GM18867 (cell line): ENCODE measurements at regions not wholly inside any gene's neighbourhood (a gene's known extent, or its start where the extent isn't known, plus 50 kb on each side); places are given as distances from the start of the nearest gene placed in this dataset.
"Not testable (repeated sequence)": the region's sequence is repeated elsewhere in the genome, so short reads cannot be mapped to it uniquely, and the experiment has no call there.

Experiments used
- ATAC-seq: cut with Tn5 transposase; IDR thresholded peaks from one replicate; pipeline ENCODE4 v1.9.1; 2021; ENCODE audit warnings: mild to moderate bottlenecking, moderate library complexity; ENCODE audit not compliant: unreplicated experiment

GRCh38 chr10:30534465-30535144, 94.9 kb downstream of the LYZL2 start:
- ATAC-seq, result peak; percentile 38

- ATAC-seq, result no peak
These were observed 97.6 kb downstream of the LYZL2 start for GRCh38 chr10:30531751-30532530.

DNA sequence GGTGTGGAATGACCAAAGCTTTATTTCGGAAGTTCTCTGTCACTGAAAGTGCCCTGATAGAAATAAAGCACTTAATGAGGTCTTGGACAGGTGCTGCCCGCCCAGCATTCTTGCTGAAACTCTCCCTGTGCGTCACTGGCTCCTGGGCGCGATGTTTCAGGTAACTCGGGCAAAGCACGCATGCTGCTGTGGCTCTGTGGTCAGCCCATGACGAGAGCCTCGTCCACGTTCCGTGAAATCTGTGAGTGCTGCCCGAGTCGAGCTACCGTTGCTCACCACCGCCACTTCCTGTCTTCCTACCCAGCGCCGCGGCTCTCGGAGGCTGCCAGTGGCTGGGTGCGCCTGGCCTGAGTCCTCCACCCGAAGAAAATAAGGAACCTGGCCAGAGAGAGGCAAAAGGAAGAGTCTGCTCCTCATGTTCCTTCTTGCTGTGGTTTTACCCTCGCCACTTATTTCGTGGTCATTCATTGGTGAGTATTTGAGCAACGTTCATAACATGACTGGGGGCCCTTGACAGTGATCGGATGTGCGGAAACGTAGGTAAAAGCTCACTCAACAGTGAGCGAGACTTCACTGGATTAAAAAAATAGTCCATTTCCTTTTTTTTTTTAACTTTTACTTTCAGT, 95.5 kb downstream of the MAP3K8 start:
- peak; percentile 72 for ATAC-seq

DNA sequence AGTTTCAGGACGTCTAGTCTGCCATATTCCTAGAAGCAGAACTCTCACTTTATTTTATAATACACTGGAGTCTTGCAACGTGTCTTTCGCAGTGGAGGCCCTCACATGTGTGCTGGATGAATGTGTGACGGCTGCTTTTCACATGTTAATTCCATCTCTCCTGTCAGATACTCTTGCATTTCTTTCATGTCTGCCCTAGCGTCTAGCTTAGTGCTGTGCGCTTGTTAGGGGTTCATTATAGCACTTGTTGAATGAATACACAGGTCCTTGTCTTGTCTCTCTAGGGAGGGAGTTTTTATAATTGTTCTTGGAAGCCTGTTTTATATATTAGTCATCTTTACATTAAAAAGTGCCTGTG, 94.4 kb downstream of the MAP3K8 start:
- no peak for ATAC-seq

DNA sequence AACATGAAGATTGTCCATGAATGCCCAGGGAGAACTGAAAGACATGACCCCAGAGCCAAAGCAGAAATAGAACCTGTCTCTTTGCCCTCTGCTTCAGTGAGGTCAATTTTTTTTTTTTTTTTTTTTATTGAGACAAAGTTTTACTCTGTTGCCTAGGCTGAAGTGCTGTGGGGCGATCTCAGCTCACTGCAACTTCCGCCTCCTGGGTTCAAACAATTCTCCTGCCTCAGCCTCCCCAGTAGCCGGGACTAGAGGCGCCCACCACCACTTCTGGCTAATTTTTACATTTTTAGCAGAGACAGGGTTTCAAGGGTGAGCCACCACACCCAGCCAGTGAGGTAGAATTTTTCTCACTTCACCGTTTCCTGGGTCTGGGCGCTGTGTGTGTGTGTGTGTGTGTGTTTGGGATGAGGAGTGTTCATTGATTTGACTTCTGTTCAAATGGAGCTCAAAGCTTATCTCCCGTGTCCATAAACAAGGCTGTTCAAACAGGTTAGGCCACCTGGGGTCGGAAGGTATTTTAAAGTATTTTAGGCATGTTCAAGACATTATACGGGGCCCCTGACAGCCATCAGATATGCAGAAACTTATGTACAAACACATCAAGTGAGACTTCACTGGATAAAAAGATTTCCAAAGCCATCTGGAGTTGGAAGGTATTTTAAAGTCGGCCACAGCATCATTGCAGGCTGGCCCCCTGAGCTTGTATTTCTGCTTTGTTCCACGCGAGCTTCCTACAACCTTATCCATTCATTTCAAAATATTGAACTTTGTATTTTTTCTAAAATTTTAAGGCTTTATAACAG, 93.8 kb downstream of the MAP3K8 start:
- no peak for ATAC-seq

- not testable (repeated sequence) for ATAC-seq
These were observed 88.7 kb downstream of the MAP3K8 start for GRCh38 chr10:30522661-30523078.

- ATAC-seq, result no peak
These were observed 84.9 kb downstream of the MAP3K8 start for GRCh38 chr10:30518907-30519306.
